ENCODE measurements at regions not wholly inside any gene's neighbourhood (a gene's known extent, or its start where the extent isn't known, plus 50 kb on each side); places are given as distances from the start of the nearest gene placed in this dataset.

DNA sequence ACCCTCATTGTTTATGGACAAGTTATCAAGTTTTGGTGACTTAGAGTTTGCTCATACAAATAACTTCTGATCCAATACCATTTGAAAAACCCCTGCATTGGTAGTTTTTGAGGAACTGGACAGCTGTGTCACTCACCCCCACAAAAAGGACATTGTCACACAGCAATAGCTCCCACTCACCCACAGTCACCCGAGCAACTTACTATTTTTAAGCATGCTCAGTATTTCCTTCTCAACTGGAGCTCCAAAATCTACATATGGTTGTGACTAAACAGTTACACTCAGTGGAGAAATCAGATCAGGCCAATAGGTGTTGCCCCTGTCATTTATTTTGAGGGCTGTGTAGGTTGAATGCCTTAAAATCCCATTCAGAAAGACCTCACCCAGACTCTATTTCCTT lies 165.2 kb upstream of the AUTS2 start:
- Histone ChIP-seq H3K4me3 (replicated peaks in 1 of 4; ENCODE audit: control extremely low read depth in 1 of 4, insufficient read depth in 1 of 4, low read depth in 3 of 4, low read length in 4 of 4) (no peak overlapping the region), H3K79me2 (ENCODE audit: control insufficient read depth, insufficient read depth, low read length) (no peaks in the 10 kb centered on the region), H3K4me2 (ENCODE audit: extremely low read depth, insufficient read depth, low read length) (no peak overlapping the region), H3K9me3 (ENCODE audit: control insufficient read depth, insufficient read depth, low read depth, low read length) (no peaks in the 10 kb centered on the region), H3K27ac (ENCODE audit: insufficient read depth, low read length) (no peak overlapping the region), H4K20me1 (ENCODE audit: control insufficient read depth, extremely low read depth, insufficient read depth, low read length) (no peaks in the 10 kb centered on the region), H3K4me1 (ENCODE audit: control insufficient read depth, extremely low read depth, insufficient read depth, low read length) (no peaks in the 10 kb centered on the region), H2AFZ (ENCODE audit: low read length) (no peak overlapping the region), H3K27me3 (ENCODE audit: control insufficient read depth, insufficient read depth, low read length) (no peaks in the 10 kb centered on the region), H3K9ac (ENCODE audit: insufficient read depth, low read length) (no peak overlapping the region), H3K36me3 (ENCODE audit: control insufficient read depth, insufficient read depth, low read length) (no peaks in the 10 kb centered on the region)
- TF ChIP-seq EZH2 (IDR thresholded peaks at IDR 0.05; ENCODE audit: low read length, missing control alignments) = no peak
- TF ChIP-seq, protein P1, sequence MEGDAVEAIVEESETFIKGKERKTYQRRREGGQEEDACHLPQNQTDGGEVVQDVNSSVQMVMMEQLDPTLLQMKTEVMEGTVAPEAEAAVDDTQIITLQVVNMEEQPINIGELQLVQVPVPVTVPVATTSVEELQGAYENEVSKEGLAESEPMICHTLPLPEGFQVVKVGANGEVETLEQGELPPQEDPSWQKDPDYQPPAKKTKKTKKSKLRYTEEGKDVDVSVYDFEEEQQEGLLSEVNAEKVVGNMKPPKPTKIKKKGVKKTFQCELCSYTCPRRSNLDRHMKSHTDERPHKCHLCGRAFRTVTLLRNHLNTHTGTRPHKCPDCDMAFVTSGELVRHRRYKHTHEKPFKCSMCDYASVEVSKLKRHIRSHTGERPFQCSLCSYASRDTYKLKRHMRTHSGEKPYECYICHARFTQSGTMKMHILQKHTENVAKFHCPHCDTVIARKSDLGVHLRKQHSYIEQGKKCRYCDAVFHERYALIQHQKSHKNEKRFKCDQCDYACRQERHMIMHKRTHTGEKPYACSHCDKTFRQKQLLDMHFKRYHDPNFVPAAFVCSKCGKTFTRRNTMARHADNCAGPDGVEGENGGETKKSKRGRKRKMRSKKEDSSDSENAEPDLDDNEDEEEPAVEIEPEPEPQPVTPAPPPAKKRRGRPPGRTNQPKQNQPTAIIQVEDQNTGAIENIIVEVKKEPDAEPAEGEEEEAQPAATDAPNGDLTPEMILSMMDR (conservative IDR thresholded peaks at IDR 0.05 in 1 of 2, IDR thresholded peaks at IDR 0.05 in 1 of 2; ENCODE audit: low read depth in 1 of 2, low read length in 2 of 2) = no peak
- no peak for DNase-seq (ENCODE audit: low read depth in 2 of 2)

DNA sequence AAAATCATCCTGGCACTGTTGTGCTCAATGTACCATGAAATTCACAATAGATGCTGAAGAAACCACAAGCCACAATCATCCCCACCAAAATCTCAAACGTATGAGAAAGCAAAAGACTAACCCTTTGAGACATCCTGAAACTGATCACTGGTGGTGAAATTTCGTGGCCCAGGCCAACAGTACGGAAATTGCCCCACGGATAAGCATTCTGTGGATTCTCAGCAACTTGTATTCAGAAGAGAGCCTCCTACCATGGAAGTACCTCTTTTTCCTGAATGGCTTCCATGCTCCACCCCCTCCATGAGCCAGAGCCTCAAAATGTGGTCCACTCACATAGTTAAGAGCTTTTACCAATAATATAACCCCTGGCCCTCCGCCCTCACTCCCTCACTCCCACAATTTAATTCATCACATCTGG lies 163.9 kb upstream of the AUTS2 start:
- Histone ChIP-seq H3K9ac (ENCODE audit: insufficient read depth, low read length) (no peak overlapping the region), H3K4me3 (replicated peaks in 1 of 4; ENCODE audit: control extremely low read depth in 1 of 4, insufficient read depth in 1 of 4, low read depth in 3 of 4, low read length in 4 of 4) (no peak overlapping the region), H3K36me3 (ENCODE audit: control insufficient read depth, insufficient read depth, low read length) (no peaks in the 10 kb centered on the region), H3K27me3 (ENCODE audit: control insufficient read depth, insufficient read depth, low read length) (no peaks in the 10 kb centered on the region), H4K20me1 (ENCODE audit: control insufficient read depth, extremely low read depth, insufficient read depth, low read length) (no peaks in the 10 kb centered on the region), H3K4me1 (ENCODE audit: control insufficient read depth, extremely low read depth, insufficient read depth, low read length) (no peaks in the 10 kb centered on the region), H3K9me3 (ENCODE audit: control insufficient read depth, insufficient read depth, low read depth, low read length) (no peaks in the 10 kb centered on the region), H3K27ac (ENCODE audit: insufficient read depth, low read length) (no peak overlapping the region), H3K79me2 (ENCODE audit: control insufficient read depth, insufficient read depth, low read length) (no peaks in the 10 kb centered on the region), H3K4me2 (ENCODE audit: extremely low read depth, insufficient read depth, low read length) (no peak overlapping the region), H2AFZ (ENCODE audit: low read length) (no peak overlapping the region)
- no peak for TF ChIP-seq EZH2 (IDR thresholded peaks at IDR 0.05; ENCODE audit: low read length, missing control alignments)
- TF ChIP-seq, protein P1 (conservative IDR thresholded peaks at IDR 0.05 in 1 of 2, IDR thresholded peaks at IDR 0.05 in 1 of 2; ENCODE audit: low read depth in 1 of 2, low read length in 2 of 2) = no peak
- DNase-seq (ENCODE audit: low read depth in 2 of 2) = peak in 1 of 2 donors; percentile 97

DNA sequence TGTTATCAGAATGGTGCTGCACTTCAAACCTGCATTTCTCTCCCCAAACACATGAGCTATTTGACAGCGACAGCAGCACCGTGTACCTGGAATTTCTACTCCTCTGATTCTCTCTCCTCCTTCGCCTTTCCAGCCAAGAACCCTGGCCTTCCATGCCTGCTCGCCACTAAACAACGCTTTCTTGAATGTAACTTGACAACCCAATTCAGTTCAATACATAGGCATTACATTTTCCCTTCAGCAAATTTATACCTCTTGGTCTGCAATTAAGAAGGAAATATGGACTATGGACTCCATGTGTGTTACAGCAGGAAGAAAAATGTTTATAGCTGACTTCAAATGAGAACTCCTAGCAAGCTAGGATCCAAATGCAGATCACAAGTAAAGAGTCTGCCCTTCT lies 162.6 kb upstream of the AUTS2 start:
- H3K4me3 ChIP-seq (replicated peaks in 1 of 4; ENCODE audit: control extremely low read depth in 1 of 4, insufficient read depth in 1 of 4, low read depth in 3 of 4, low read length in 4 of 4) = no peak overlapping the region
- no peaks in the 10 kb centered on the region for H3K36me3 ChIP-seq (ENCODE audit: control insufficient read depth, insufficient read depth, low read length)
- no peaks in the 10 kb centered on the region for H3K4me1 ChIP-seq (ENCODE audit: control insufficient read depth, extremely low read depth, insufficient read depth, low read length)
- H3K27ac ChIP-seq (ENCODE audit: insufficient read depth, low read length) = no peak overlapping the region
- no peaks in the 10 kb centered on the region for H3K27me3 ChIP-seq (ENCODE audit: control insufficient read depth, insufficient read depth, low read length)
- H2AFZ ChIP-seq (ENCODE audit: low read length) = no peak overlapping the region
- TF ChIP-seq, protein P1 (conservative IDR thresholded peaks at IDR 0.05 in 1 of 2, IDR thresholded peaks at IDR 0.05 in 1 of 2; ENCODE audit: low read depth in 1 of 2, low read length in 2 of 2) = no peak
- no peak for TF ChIP-seq EZH2 (IDR thresholded peaks at IDR 0.05; ENCODE audit: low read length, missing control alignments)
- H3K9ac ChIP-seq (ENCODE audit: insufficient read depth, low read length) = no peak overlapping the region
- no peak overlapping the region for H3K4me2 ChIP-seq (ENCODE audit: extremely low read depth, insufficient read depth, low read length)
- no peaks in the 10 kb centered on the region for H3K9me3 ChIP-seq (ENCODE audit: control insufficient read depth, insufficient read depth, low read depth, low read length)
- H3K79me2 ChIP-seq (ENCODE audit: control insufficient read depth, insufficient read depth, low read length) = no peaks in the 10 kb centered on the region
- no peaks in the 10 kb centered on the region for H4K20me1 ChIP-seq (ENCODE audit: control insufficient read depth, extremely low read depth, insufficient read depth, low read length)
- DNase-seq (ENCODE audit: low read depth in 2 of 2) = no peak

Data from fibroblast of lung (primary cell).